DND-41 (cell line): ENCODE measurements at regions not wholly inside any gene's neighbourhood (a gene's known extent, or its start where the extent isn't known, plus 50 kb on each side); places are given as distances from the start of the nearest gene placed in this dataset.

Source experiments
- EZH2 ChIP-seq: IDR thresholded peaks from 3 replicates; pipeline ENCODE4 v1.6.1; 2012; ENCODE audit warnings: borderline replicate concordance, low read depth, mild to moderate bottlenecking, moderate library complexity, low read length, inconsistent platforms; ENCODE audit not compliant: severe bottlenecking
- TF ChIP-seq, protein P1 (sequence below): IDR thresholded peaks from 2 replicates; pipeline ENCODE4 v1.5.1; 2012; ENCODE audit warnings: borderline replicate concordance, low read length, moderate library complexity, mild to moderate bottlenecking; ENCODE audit not compliant: poor library complexity, severe bottlenecking; ENCODE audit errors: extremely low read depth

DNA sequence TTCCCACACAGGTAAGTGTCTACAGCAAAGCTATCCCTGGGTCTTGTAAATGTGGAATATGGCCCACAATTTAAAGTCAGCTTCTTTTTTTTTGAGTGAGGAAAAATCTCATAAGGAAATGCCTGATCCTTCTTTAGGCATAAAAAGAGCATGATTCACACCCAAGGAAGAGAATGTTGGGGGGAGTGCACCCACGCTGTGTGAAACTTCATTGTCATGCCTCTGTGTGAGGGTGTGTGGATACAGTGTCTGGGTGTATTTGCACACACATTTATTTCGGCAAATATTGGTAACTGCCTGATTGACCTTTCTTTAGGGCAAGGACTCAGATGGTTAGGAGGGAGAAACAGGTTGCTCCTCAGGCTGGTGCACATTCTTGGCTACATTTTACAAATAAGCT lies 196.8 kb upstream of the STXBP6 start:
- TF ChIP-seq, protein P1, sequence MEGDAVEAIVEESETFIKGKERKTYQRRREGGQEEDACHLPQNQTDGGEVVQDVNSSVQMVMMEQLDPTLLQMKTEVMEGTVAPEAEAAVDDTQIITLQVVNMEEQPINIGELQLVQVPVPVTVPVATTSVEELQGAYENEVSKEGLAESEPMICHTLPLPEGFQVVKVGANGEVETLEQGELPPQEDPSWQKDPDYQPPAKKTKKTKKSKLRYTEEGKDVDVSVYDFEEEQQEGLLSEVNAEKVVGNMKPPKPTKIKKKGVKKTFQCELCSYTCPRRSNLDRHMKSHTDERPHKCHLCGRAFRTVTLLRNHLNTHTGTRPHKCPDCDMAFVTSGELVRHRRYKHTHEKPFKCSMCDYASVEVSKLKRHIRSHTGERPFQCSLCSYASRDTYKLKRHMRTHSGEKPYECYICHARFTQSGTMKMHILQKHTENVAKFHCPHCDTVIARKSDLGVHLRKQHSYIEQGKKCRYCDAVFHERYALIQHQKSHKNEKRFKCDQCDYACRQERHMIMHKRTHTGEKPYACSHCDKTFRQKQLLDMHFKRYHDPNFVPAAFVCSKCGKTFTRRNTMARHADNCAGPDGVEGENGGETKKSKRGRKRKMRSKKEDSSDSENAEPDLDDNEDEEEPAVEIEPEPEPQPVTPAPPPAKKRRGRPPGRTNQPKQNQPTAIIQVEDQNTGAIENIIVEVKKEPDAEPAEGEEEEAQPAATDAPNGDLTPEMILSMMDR, result no peak
- TF ChIP-seq EZH2, result no peak
